ENCODE measurements at regions not wholly inside any gene's neighbourhood (a gene's known extent, or its start where the extent isn't known, plus 50 kb on each side); places are given as distances from the start of the nearest gene placed in this dataset.

DNA sequence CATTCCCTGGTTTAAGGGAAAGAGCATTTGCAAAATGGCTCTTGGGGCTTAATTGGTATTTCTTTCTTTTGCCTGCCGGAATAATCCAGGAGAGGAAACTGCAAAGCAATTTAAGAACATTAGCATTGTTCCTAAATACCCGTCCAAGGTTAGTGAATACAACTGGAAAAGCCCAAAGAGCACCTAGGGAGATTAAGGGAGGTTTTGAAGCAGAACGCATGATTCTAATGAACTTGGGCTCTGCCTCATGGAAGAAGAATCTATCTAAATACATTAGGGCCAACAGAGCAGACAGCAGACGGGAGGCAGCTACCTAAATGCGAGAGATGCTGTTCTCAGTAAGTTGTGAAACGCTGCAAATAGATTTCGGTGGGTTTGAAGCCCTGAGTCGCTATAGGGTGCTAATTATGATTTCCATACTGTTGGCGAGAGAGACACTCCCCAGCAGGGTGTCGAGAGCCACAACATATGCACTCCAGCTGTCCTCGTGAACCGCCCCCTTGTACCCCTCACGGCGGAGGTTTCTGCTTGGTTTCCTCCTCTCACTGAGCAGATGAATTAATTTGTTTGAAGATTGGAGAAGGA lies 326.7 kb upstream of the CAMK1G start:
- intact Hi-C loops (cut with DNase I) = no loop called here
- H3K4me3 ChIP-seq = no peak overlapping the region

DNA sequence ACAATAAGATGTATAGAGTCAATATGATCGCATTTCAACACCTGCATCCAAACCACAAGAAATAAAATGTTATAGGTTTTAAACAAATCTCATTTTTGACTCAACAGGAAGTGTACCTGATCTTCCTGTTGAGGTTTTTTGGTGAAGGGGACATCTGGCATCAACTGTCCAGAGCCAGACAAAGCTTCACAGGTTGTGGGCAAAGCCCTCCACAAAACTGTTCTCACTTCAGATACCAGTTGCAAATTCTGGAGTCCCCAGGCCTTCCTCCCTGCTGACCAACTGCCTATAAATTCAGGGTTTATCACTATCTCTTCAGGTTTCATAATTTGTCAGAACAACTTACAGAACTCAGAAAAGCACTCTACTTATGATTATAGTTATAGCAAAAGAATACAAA lies 326.1 kb upstream of the CAMK1G start:
- no peak overlapping the region for H3K27ac ChIP-seq
- no peaks in the 10 kb centered on the region for H3K9me3 ChIP-seq
- no peaks in the 10 kb centered on the region for H3K36me3 ChIP-seq
- DNase-seq (ENCODE audit: extremely low spot score in 2 of 2) = no peak
- no peak overlapping the region for H3K4me3 ChIP-seq
- no peaks in the 10 kb centered on the region for H3K27me3 ChIP-seq
- H3K4me1 ChIP-seq = no peaks in the 10 kb centered on the region
- no peak for TF ChIP-seq POLR2AphosphoS5 (IDR thresholded peaks at IDR 0.05; ENCODE audit: insufficient read depth in 1 of 2, low read depth in 1 of 2)
- TF ChIP-seq POLR2A (IDR thresholded peaks at IDR 0.05) = no peak
- TF ChIP-seq, protein P1, sequence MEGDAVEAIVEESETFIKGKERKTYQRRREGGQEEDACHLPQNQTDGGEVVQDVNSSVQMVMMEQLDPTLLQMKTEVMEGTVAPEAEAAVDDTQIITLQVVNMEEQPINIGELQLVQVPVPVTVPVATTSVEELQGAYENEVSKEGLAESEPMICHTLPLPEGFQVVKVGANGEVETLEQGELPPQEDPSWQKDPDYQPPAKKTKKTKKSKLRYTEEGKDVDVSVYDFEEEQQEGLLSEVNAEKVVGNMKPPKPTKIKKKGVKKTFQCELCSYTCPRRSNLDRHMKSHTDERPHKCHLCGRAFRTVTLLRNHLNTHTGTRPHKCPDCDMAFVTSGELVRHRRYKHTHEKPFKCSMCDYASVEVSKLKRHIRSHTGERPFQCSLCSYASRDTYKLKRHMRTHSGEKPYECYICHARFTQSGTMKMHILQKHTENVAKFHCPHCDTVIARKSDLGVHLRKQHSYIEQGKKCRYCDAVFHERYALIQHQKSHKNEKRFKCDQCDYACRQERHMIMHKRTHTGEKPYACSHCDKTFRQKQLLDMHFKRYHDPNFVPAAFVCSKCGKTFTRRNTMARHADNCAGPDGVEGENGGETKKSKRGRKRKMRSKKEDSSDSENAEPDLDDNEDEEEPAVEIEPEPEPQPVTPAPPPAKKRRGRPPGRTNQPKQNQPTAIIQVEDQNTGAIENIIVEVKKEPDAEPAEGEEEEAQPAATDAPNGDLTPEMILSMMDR (IDR thresholded peaks at IDR 0.05) = no peak
- intact Hi-C loops (cut with DNase I) = no loop called here

More for the DNA sequence above, 326.7 kb upstream of the CAMK1G start:
- Histone ChIP-seq H3K27me3 (no peaks in the 10 kb centered on the region), H3K9me3 (no peaks in the 10 kb centered on the region), H3K36me3 (no peaks in the 10 kb centered on the region), H3K4me1 (no peaks in the 10 kb centered on the region), H3K27ac (no peak overlapping the region)
- TF ChIP-seq, protein P1 (IDR thresholded peaks at IDR 0.05) = no peak
- no peak for TF ChIP-seq POLR2A (IDR thresholded peaks at IDR 0.05)
- no peak for TF ChIP-seq POLR2AphosphoS5 (IDR thresholded peaks at IDR 0.05; ENCODE audit: insufficient read depth in 1 of 2, low read depth in 1 of 2)
- no peak for DNase-seq (ENCODE audit: extremely low spot score in 2 of 2)

DNA sequence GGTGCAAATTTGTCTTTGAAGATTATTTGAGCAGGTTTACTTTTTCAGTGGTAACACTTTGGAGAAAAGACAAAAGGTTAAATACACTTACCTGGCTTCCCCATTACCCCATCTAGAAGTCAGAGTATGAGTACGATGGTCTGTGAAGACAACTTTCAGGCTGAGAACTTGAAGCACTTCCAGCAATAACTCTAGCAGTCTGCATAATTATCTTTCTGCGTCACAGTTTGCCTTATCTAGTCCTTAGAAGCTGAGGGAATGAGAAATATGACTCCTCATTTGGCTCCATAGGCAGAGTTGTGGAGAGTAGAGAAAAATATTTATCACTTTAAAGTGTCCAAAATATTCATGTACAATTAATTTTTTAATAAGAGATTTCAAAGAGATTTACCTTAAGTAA lies 323.4 kb upstream of the CAMK1G start:
- TF ChIP-seq, protein P1 (IDR thresholded peaks at IDR 0.05) = no peak
- TF ChIP-seq POLR2AphosphoS5 (IDR thresholded peaks at IDR 0.05; ENCODE audit: insufficient read depth in 1 of 2, low read depth in 1 of 2) = no peak
- TF ChIP-seq POLR2A (IDR thresholded peaks at IDR 0.05) = no peak
- Histone ChIP-seq H3K4me1 (no peaks in the 10 kb centered on the region), H3K9me3 (no peaks in the 10 kb centered on the region), H3K27me3 (no peaks in the 10 kb centered on the region), H3K27ac (no peak overlapping the region), H3K4me3 (no peak overlapping the region), H3K36me3 (no peaks in the 10 kb centered on the region)
- DNase-seq (ENCODE audit: extremely low spot score in 2 of 2) = no peak
- intact Hi-C loops (cut with DNase I) = no loop called here

DNA sequence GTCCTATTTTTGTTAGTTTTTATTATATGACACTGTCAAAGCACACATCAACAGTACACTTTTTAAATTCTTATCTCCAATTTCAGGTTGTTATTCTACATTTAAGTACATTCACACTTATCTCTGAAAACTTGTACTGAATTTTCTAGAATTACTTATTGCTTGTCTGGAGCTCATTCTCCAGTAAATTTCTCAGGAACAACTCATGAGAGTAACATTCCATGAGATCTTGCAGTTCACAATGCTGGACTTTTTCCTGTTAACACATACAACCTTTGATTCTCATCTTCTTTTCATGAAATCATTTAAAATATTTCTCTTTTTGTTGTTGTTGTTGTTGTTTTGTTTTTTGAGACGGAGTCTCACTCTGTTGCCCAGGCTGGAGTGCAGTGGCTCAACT lies 320.9 kb upstream of the CAMK1G start:
- Histone ChIP-seq H3K27me3 (no peaks in the 10 kb centered on the region), H3K27ac (no peak overlapping the region), H3K4me3 (no peak overlapping the region), H3K9me3 (no peaks in the 10 kb centered on the region), H3K36me3 (no peaks in the 10 kb centered on the region), H3K4me1 (no peaks in the 10 kb centered on the region)
- DNase-seq (ENCODE audit: extremely low spot score in 2 of 2) = no peak
- intact Hi-C loops (cut with DNase I) = no loop called here
- no peak for TF ChIP-seq POLR2A (IDR thresholded peaks at IDR 0.05)
- TF ChIP-seq, protein P1 (IDR thresholded peaks at IDR 0.05) = no peak
- no peak for TF ChIP-seq POLR2AphosphoS5 (IDR thresholded peaks at IDR 0.05; ENCODE audit: insufficient read depth in 1 of 2, low read depth in 1 of 2)

- no peak for DNase-seq (ENCODE audit: extremely low spot score in 2 of 2)
- no peak for TF ChIP-seq POLR2AphosphoS5 (IDR thresholded peaks at IDR 0.05; ENCODE audit: insufficient read depth in 1 of 2, low read depth in 1 of 2)
- H3K27ac ChIP-seq = no peak overlapping the region
These were observed 318.2 kb upstream of the CAMK1G start for GRCh38 chr1:209265301-209265700.

More at GRCh38 chr1:209265301-209265700, 318.2 kb upstream of the CAMK1G start:
- Histone ChIP-seq H3K27me3 (no peaks in the 10 kb centered on the region), H3K4me3 (no peak overlapping the region), H3K36me3 (no peaks in the 10 kb centered on the region), H3K9me3 (no peaks in the 10 kb centered on the region), H3K4me1 (no peaks in the 10 kb centered on the region)
- intact Hi-C loops (cut with DNase I) = no loop called here
